GM12891 (cell line): ENCODE measurements at regions not wholly inside any gene's neighbourhood (a gene's known extent, or its start where the extent isn't known, plus 50 kb on each side); places are given as distances from the start of the nearest gene placed in this dataset.
"Not testable (repeated sequence)": the region's sequence is repeated elsewhere in the genome, so short reads cannot be mapped to it uniquely, and the experiment has no call there.

Source experiments
- PAX5 ChIP-seq: IDR thresholded peaks from 2 replicates; pipeline ENCODE4 v1.6.1; 2011; ENCODE audit warnings: low read length, moderate library complexity, mild to moderate bottlenecking; ENCODE audit not compliant: insufficient read depth, severe bottlenecking
- POLR2A ChIP-seq: IDR thresholded peaks from 2 replicates; pipeline ENCODE4 v1.6.1; 2011; ENCODE audit warnings: low read depth, low read length, control low read depth
- POLR2AphosphoS5 ChIP-seq: IDR thresholded peaks from 2 replicates; pipeline ENCODE4 v1.6.1; 2011; ENCODE audit warnings: low read depth, low read length, control low read depth
- POU2F2 ChIP-seq: IDR thresholded peaks from 2 replicates; pipeline ENCODE4 v1.6.1; 2011; ENCODE audit warnings: low read depth, mild to moderate bottlenecking, control low read depth, low read length, moderate library complexity
- SPI1 ChIP-seq: IDR thresholded peaks from 2 replicates; pipeline ENCODE4 v1.6.1; 2011; ENCODE audit warnings: low read depth, low read length, control low read depth
- TAF1 ChIP-seq: IDR thresholded peaks from 2 replicates; pipeline ENCODE4 v1.6.1; 2011; ENCODE audit warnings: low read depth, low read length, control low read depth

DNA sequence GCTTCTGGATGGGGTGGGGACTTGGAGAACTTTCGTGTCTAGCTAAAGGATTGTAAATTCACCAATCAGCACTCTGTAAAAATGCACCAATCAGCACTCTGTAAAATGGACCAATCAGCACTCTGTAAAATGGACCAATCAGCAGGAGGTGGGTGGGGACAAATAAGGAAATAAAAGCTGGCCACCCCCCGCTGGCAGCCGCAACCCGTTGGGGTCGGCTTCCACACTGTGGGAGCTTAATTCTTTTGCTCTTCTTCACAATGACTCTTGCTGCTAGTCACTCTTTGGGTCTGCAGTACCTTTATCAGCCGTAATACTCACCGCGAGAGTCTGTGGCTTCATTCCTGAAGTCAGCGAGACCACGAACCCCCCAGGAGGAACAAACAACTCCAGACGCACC lies 623.1 kb downstream of the DSC3 start:
- not testable (repeated sequence) for TF ChIP-seq POLR2AphosphoS5, POLR2A, TAF1, SPI1, POU2F2, PAX5
